ENCODE measurements at regions not wholly inside any gene's neighbourhood (a gene's known extent, or its start where the extent isn't known, plus 50 kb on each side); places are given as distances from the start of the nearest gene placed in this dataset.
"Not testable (repeated sequence)": the region's sequence is repeated elsewhere in the genome, so short reads cannot be mapped to it uniquely, and the experiment has no call there.

DNA sequence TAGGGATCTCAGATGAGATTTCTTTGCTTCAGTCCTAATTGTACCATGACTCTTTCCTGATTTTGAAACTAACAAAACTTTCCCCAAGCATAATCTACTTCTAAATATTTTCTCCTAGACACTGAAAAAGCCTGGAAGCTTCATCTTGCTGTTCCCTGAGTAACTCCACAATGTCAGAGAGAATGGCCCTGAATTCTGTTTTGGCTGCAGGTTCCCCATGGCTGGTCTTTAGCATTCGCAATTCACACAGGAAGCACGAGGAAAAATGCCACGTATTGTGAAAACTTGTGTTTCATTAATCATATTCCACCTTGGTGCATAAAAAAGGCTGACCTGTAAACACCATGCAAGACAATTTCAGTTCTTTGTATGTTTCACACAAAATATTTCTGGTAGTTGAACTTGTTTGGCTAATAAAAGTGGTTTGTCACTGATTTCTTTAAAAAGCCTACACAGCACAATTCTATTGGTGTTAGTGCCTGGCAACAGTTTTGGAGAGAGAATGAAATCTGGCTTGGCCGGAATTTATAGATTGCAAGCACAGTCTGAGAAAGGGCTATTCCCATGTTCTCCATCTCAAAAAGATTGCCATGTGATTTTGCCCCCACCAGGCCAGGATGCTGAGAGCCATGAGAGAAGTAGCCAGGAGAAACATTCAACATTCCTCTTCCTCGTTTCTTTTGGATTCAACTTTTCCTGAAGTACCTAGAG lies 367.1 kb downstream of the NDFIP2 start:
- Histone ChIP-seq H3K4me3 (ENCODE audit: low read depth in 1 of 2, low read length in 1 of 2) (no peak overlapping the region), H3K4me1 (ENCODE audit: control insufficient read depth in 1 of 2, insufficient read depth in 1 of 2, low read depth in 1 of 2, low read length in 1 of 2) (peaks cover 3 to 4% of the 10 kb centered on the region in 2 experiments)

DNA sequence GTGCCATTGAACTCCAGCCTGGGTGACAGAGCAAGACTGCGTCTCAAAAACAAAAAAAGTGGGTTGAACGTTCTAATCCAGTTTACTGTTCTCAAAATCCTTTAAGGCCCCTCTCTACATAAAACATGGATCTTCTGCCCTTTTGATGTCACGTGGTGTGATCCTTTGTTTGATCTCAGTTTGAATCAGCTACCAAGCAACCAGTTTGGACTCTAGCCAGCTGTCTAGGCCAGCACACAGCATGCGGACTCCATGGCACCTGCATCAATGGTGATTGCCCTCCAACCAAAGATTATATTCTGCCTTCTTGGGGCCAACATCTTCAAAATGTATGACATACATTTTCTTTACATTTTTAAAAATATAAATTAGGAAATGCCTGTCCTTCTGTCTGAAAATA lies 365.4 kb downstream of the NDFIP2 start:
- TF ChIP-seq, protein P1, sequence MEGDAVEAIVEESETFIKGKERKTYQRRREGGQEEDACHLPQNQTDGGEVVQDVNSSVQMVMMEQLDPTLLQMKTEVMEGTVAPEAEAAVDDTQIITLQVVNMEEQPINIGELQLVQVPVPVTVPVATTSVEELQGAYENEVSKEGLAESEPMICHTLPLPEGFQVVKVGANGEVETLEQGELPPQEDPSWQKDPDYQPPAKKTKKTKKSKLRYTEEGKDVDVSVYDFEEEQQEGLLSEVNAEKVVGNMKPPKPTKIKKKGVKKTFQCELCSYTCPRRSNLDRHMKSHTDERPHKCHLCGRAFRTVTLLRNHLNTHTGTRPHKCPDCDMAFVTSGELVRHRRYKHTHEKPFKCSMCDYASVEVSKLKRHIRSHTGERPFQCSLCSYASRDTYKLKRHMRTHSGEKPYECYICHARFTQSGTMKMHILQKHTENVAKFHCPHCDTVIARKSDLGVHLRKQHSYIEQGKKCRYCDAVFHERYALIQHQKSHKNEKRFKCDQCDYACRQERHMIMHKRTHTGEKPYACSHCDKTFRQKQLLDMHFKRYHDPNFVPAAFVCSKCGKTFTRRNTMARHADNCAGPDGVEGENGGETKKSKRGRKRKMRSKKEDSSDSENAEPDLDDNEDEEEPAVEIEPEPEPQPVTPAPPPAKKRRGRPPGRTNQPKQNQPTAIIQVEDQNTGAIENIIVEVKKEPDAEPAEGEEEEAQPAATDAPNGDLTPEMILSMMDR (IDR thresholded peaks at IDR 0.05) = no peak
- Histone ChIP-seq H3K4me3 (ENCODE audit: low read depth in 1 of 2, low read length in 1 of 2) (no peak overlapping the region), H3K36me3 (no peaks in the 10 kb centered on the region), H3K27me3 (no peaks in the 10 kb centered on the region), H3K27ac (no peak overlapping the region), H3K9me3 (no peaks in the 10 kb centered on the region), H3K4me1 (ENCODE audit: control insufficient read depth in 1 of 2, insufficient read depth in 1 of 2, low read depth in 1 of 2, low read length in 1 of 2) (peaks cover 3 to 4% of the 10 kb centered on the region in 2 experiments)

More for the DNA sequence above, 367.1 kb downstream of the NDFIP2 start:
- TF ChIP-seq, protein P1 (IDR thresholded peaks at IDR 0.05) = no peak
- H3K9me3 ChIP-seq = no peaks in the 10 kb centered on the region
- no peaks in the 10 kb centered on the region for H3K36me3 ChIP-seq
- no peaks in the 10 kb centered on the region for H3K27me3 ChIP-seq
- no peak overlapping the region for H3K27ac ChIP-seq

- H3K27ac ChIP-seq = no peak overlapping the region
- H3K27me3 ChIP-seq = no peaks in the 10 kb centered on the region
- no peaks in the 10 kb centered on the region for H3K4me1 ChIP-seq (ENCODE audit: control insufficient read depth in 1 of 2, insufficient read depth in 1 of 2, low read depth in 1 of 2, low read length in 1 of 2)
- H3K4me3 ChIP-seq (ENCODE audit: low read depth in 1 of 2, low read length in 1 of 2) = no peak overlapping the region
- no peaks in the 10 kb centered on the region for H3K9me3 ChIP-seq
- H3K36me3 ChIP-seq = no peaks in the 10 kb centered on the region
- TF ChIP-seq, protein P1 (IDR thresholded peaks at IDR 0.05) = no peak
Measured at GRCh38 chr13:79837741-79838450, 356.9 kb downstream of the NDFIP2 start.

DNA sequence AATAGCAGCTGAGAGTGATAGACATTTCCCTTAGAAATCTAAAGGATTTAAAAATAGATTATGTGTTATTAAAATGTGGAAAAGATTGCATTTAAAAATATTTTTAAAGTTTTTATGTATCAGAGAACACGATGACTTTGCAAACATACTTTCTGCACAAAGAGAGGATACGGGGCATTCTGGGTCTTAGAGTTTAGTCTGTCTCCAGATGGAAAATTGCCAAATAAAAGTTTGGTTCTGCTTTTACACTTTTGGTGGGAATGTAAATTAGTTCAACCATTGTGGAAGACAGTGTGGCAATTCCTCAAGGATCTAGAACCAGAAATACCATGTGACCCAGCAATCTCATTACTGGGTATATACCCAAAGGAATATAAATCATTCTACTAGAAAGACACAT lies 355.2 kb downstream of the NDFIP2 start:
- H3K4me1 ChIP-seq (ENCODE audit: control insufficient read depth in 1 of 2, insufficient read depth in 1 of 2, low read depth in 1 of 2, low read length in 1 of 2); H3K36me3 ChIP-seq; H3K4me3 ChIP-seq (ENCODE audit: low read depth in 1 of 2, low read length in 1 of 2); H3K9me3 ChIP-seq; H3K27ac ChIP-seq; H3K27me3 ChIP-seq: not testable (repeated sequence)

DNA sequence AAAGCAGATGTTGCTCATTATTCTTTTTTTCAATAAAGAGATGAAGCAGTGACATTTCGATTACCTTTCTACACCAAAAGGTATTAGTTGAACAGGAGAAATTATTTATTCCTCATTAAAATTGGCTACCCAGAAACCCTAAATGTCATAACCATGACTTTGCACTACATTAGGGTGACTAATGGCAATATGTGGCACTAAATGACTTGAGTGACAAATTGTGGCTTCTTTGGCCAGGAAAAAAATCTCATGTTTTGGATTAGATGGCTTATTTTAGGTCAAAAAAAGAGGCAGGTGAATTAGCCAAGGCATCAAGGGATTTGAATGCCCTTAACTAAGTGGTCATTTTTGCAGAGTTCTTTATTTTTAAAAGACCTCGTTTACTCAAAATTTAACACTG lies 353.9 kb downstream of the NDFIP2 start:
- no peaks in the 10 kb centered on the region for H3K27me3 ChIP-seq
- H3K4me1 ChIP-seq (ENCODE audit: control insufficient read depth in 1 of 2, insufficient read depth in 1 of 2, low read depth in 1 of 2, low read length in 1 of 2) = no peaks in the 10 kb centered on the region
- TF ChIP-seq, protein P1 (IDR thresholded peaks at IDR 0.05) = no peak
- H3K36me3 ChIP-seq = no peaks in the 10 kb centered on the region
- no peak overlapping the region for H3K27ac ChIP-seq
- H3K9me3 ChIP-seq = no peaks in the 10 kb centered on the region
- H3K4me3 ChIP-seq (ENCODE audit: low read depth in 1 of 2, low read length in 1 of 2) = no peak overlapping the region

- no peaks in the 10 kb centered on the region for H3K36me3 ChIP-seq
Measured at GRCh38 chr13:79833991-79834390, 353.0 kb downstream of the NDFIP2 start.

More at GRCh38 chr13:79833991-79834390, 353.0 kb downstream of the NDFIP2 start:
- Histone ChIP-seq H3K4me1 (ENCODE audit: control insufficient read depth in 1 of 2, insufficient read depth in 1 of 2, low read depth in 1 of 2, low read length in 1 of 2) (no peaks in the 10 kb centered on the region), H3K27ac (no peak overlapping the region), H3K4me3 (ENCODE audit: low read depth in 1 of 2, low read length in 1 of 2) (no peak overlapping the region), H3K27me3 (no peaks in the 10 kb centered on the region), H3K9me3 (no peaks in the 10 kb centered on the region)
- TF ChIP-seq, protein P1 (IDR thresholded peaks at IDR 0.05) = no peak
